HG03354 (cell line): ENCODE measurements at regions not wholly inside any gene's neighbourhood (a gene's known extent, or its start where the extent isn't known, plus 50 kb on each side); places are given as distances from the start of the nearest gene placed in this dataset.

ENCODE experiments used
- ATAC-seq: cut with Tn5 transposase; IDR thresholded peaks from one replicate; pipeline ENCODE4 v1.9.1; 2021; ENCODE audit warnings: mild to moderate bottlenecking; ENCODE audit not compliant: unreplicated experiment, poor library complexity, severe bottlenecking

GRCh38 chr7:15905251-15906040, 219.0 kb upstream of the MEOX2 start:
- ATAC-seq, result no peak

- ATAC-seq, result no peak
Measured at GRCh38 chr7:15891151-15891881, 204.8 kb upstream of the MEOX2 start.

DNA sequence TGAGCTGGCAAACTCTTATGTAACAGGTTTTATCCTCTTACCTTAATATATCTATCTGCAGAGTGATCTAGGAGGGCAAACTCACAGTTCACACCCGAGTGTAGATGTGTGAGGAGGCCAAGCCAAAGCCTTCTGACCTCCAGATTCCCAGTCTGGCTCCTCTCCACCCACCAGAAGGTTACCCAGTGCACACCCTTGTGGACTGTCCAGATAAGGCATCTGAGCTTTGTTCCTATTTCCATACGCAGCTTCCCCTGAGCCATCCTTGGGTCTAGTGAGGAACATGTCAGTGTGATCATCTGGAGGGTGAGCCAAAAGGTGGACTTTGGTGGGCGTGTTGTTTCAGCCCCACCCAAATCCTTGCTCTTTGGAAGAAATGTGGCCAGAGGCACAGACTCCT, 203.0 kb upstream of the MEOX2 start:
- no peak for ATAC-seq

GRCh38 chr7:15888090-15888489, 201.6 kb upstream of the MEOX2 start:
- no peak for ATAC-seq

- ATAC-seq, result no peak
Measured at GRCh38 chr7:15886626-15887025, 200.1 kb upstream of the MEOX2 start.

GRCh38 chr7:15885678-15886077, 199.2 kb upstream of the MEOX2 start:
- no peak for ATAC-seq

DNA sequence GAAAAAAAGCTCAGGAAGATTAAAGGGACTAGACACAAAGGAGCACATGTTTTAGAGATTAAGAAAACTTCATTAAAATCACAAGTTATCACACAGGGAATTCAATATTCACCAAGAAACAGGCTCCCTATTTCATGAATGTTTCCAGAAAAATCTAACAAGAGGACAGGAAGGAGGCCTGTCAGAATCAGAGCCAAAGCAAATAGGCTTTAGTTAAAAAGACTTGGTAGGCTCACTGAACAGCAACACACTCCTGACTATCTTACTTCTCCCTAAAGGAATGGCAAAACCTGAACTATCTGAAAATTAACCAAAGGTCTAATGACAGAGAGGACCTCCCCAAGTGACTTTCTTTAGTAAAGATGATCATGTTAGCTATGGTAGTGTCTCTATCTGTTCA, 188.3 kb upstream of the MEOX2 start:
- no peak for ATAC-seq

GRCh38 chr7:15870347-15870746, 183.9 kb upstream of the MEOX2 start:
- no peak for ATAC-seq

GRCh38 chr7:15867441-15867840, 181.0 kb upstream of the MEOX2 start:
- ATAC-seq, result no peak

DNA sequence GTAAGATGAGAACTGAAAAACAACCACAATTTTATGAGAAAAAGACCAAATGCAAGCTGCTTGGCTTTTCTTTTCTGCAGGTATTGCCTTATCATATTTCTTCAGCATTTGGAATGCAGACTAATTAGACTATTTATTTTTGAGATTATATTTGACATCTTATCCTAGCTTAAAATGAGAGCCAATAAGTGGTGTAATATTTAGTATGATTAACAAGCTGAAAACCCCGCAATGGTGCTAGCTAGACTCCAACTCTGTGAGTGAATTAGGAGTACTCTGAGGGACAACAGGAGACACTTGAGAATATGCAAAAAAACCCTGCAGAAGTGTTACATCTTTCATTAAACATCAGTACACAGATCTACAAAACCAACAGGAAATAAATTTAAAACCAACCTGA, 180.3 kb upstream of the MEOX2 start:
- no peak for ATAC-seq

DNA sequence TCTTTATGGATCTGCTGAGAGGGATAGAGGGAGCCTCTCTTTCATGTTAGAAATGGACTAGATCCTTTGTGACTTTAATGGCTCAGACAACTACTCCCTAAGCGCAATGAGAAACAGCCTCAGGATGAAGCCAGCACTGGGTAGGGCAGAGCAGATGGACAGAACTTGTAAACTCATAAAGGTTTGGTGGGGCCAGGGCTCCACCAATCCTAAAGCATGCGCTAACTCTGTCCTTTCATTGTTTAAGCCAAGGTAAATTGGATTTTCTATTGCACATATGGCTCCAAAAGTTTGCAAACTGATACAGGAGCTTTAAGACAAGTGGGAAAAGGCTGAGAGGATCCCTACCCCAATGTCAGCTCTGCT, 178.1 kb upstream of the MEOX2 start:
- ATAC-seq, result no peak

DNA sequence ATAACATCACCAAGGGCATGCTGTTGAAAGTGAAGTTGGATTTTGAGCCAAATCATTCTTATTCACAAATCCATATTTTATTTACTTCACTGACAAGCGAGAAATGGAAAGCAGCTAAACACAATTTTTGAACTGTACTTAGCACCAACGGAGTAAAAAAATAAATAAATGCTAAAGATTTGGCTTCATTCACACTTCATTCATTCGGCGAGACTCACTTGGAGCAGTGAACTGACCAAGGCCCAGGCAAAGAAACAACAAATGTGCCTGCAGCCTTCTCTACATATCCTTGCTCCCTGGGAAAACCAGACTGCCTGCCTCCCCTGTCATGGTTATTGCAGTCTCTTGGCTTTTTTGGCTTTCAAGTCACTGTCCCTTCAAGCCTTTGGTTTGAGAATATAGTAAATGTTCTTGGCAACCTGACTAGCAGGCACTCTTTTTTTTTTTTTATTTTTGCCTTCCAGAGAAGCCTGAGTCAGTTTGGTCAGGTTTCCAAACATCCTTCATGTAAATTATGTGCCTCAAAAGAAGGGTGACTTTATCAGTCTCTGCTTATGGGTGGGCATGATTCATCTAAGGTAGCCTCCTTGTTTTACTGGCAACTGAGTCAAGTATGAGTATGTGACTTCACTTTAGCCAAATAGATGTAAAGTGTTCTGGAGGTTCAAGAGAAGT, 177.6 kb upstream of the MEOX2 start:
- ATAC-seq, result no peak

DNA sequence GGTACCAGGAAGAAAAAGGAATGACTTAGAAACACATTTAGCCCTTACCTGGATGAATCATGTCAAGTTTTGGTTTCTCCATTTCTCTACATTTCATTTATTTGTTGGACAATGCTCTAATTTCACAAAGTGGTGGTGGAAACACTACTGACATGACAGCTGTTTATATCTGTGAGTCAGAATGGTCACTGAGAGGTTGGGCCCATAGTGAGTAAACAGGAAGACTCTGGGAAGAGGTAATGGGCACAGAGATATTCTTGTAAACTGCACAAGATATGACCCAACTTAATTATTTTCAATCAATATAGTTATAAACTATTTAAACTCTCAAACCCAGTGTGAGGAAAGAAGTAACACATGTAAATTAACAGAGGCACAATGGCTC, 176.3 kb upstream of the MEOX2 start:
- no peak for ATAC-seq

DNA sequence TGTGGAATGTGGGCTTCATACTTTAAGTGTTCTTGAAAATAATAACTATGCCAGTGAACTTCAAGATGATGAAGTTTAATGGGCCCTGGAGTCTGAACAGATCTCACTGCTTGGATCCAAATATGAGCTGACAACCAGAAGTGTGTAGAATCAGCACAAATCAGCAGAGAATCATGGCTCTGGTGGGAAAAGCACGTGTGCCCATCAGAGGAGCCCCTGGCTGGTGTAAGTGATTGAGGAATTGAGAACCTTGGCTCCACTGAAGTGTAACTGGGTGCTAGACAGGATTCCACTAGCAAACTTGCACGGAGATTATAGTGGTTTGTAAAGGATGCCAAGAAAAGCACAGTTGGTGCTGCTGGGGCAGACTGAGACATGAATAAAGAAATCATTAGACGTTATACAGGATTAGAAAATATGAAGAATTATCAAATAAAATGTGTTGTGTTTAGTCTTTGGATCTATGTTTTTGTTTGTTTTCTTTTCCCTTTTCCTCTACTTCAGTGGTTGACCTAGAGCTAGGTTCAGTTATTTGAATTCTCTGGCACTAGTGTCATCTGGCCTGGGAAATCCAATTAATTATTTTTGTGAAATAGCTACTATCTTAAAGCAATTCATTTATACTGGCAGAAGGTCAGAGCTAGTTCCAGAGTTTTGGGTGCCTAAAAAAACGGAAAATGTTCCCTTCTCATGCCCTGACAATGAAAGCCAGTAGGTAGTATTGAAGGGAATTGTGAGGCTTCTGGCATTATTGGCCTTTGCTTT, 175.7 kb upstream of the MEOX2 start:
- ATAC-seq, result no peak

DNA sequence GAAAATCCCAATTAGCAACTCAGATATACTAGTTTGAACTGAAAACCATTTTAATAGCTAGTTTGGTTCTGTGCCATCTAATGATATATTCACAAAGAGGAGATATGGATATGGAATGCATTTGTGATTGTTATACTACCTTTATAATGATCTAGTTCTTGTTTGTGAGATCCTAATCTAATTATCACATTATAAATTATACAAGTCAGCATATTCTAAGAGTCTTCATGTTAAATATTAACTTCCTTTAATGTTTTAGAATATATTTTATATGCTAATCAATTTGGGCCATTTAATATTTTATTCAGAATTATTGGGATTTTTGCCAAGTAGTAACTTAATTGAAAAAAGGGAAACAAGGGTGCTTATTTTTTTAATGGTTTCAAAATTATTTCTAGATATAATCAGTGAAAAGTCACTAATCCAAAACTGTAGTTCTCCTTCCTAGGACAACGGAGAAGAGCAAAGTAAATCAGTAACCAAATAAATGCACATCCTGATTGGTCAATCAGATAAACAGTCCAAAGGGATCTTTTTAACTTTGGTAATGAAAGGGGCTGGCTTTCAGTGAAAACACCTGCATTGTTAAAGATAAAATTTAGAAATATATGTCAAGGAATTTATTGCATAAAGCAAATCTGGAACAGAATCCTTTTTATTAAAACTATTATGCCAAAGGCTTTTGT, 173.9 kb upstream of the MEOX2 start:
- ATAC-seq, result no peak

- ATAC-seq, result no peak
Measured at GRCh38 chr7:15857026-15857425, 170.5 kb upstream of the MEOX2 start.

DNA sequence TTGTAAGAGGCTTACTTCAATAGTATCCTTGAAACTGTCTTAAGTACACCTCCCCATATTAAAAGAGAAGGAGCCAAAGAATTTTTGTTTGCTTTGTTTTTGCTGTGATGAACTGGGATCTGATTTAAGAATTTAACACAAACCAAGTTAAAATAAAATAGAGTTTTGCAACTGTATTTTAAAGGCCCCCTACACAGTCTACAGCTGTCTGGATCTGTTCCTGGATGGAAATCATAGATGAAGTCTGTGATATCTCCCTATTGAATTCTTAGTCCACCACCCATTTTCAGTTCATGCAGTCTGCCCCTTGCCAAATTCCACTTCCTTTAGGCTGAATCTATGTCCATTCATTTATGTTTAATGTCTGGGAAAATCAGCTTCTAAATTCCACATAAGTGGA, 169.8 kb upstream of the MEOX2 start:
- no peak for ATAC-seq

DNA sequence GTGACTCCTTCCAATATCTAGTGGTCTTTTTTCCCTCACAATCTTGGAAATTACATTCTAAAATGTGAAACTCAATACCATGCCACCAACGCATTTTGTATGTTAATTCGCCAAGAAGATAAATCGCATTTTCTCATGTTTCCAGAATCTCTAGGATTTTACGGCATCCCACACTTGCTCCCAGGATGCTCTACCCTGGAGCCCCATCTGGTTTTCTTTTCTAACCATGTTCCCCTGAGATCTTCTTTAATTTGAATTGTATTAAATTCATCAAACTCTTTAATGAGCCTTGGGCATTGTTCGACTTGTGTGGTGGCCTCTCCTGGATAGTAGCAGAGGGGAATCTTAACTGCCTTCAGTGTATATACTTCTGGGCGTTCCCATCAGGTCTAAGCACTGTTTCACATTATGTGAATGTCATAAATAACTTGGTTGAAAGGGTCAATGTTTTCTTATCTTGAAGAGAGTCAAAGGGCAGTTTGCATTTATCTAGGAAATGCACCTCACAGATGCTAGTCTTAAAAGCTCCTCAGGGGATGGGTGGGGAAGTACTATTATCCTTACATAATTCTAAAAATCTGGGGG, 169.1 kb upstream of the MEOX2 start:
- ATAC-seq, result no peak

GRCh38 chr7:15854841-15855524, 168.5 kb upstream of the MEOX2 start:
- no peak for ATAC-seq
